HG02852 (cell line): ENCODE measurements at regions not wholly inside any gene's neighbourhood (a gene's known extent, or its start where the extent isn't known, plus 50 kb on each side); places are given as distances from the start of the nearest gene placed in this dataset.

ENCODE experiments used
- ATAC-seq: cut with Tn5 transposase; IDR thresholded peaks from one replicate; pipeline ENCODE4 v1.9.1; 2021; ENCODE audit warnings: mild to moderate bottlenecking, moderate library complexity; ENCODE audit not compliant: unreplicated experiment

- ATAC-seq, result no peak
These were observed 227.5 kb upstream of the STARD13 start for GRCh38 chr13:33512880-33513554.

- no peak for ATAC-seq
These were observed 228.8 kb upstream of the STARD13 start for GRCh38 chr13:33514362-33514761.

GRCh38 chr13:33515146-33515545 is 229.6 kb upstream of the STARD13 start:
- ATAC-seq, result no peak

GRCh38 chr13:33518452-33518851 is 232.9 kb upstream of the STARD13 start:
- peak; percentile 60 for ATAC-seq

GRCh38 chr13:33519561-33520467 is 234.3 kb upstream of the STARD13 start:
- no peak for ATAC-seq

- ATAC-seq, result no peak
These were observed 234.9 kb upstream of the STARD13 start for GRCh38 chr13:33520468-33520839.

GRCh38 chr13:33524086-33524485 is 238.5 kb upstream of the STARD13 start:
- ATAC-seq, result no peak

GRCh38 chr13:33525763-33526162 is 240.2 kb upstream of the STARD13 start:
- no peak for ATAC-seq

GRCh38 chr13:33526718-33527117 is 241.2 kb upstream of the STARD13 start:
- ATAC-seq, result no peak

- no peak for ATAC-seq
These were observed 243.3 kb upstream of the STARD13 start for GRCh38 chr13:33528896-33529295.

- no peak for ATAC-seq
These were observed 245.9 kb upstream of the STARD13 start for GRCh38 chr13:33531484-33531883.

GRCh38 chr13:33535061-33535460 is 249.5 kb upstream of the STARD13 start:
- ATAC-seq, result no peak

- ATAC-seq, result no peak
These were observed 251.0 kb upstream of the STARD13 start for GRCh38 chr13:33536601-33537000.

GRCh38 chr13:33537026-33537425 is 251.5 kb upstream of the STARD13 start:
- ATAC-seq, result no peak

- ATAC-seq, result no peak
These were observed 252.1 kb upstream of the STARD13 start for GRCh38 chr13:33537676-33538075.

- ATAC-seq, result no peak
These were observed 255.9 kb upstream of the STARD13 start for GRCh38 chr13:33541456-33541855.

- ATAC-seq, result no peak
These were observed 256.4 kb upstream of the STARD13 start for GRCh38 chr13:33541962-33542308.

- ATAC-seq, result peak; percentile 86
These were observed 256.9 kb upstream of the STARD13 start for GRCh38 chr13:33542309-33543088.

GRCh38 chr13:33543089-33543459 is 257.5 kb upstream of the STARD13 start:
- ATAC-seq, result peak; percentile 10

GRCh38 chr13:33543631-33544265 is 258.2 kb upstream of the STARD13 start:
- no peak for ATAC-seq

GRCh38 chr13:33544308-33544707 is 258.8 kb upstream of the STARD13 start:
- no peak for ATAC-seq
